IMR-90 (cell line): ENCODE measurements at regions not wholly inside any gene's neighbourhood (a gene's known extent, or its start where the extent isn't known, plus 50 kb on each side); places are given as distances from the start of the nearest gene placed in this dataset.

Experiments
- ATAC-seq: fragments of 200-7000 bp; cut with Tn5 transposase; 2 replicates; pipeline ENCODE4 v1.9.1; 2020; ENCODE audit warnings: low read depth, mild to moderate bottlenecking, moderate library complexity
- BruUV-seq: library from RNA; stranded (reverse); fragments of 400-500 nt; replicated peaks from 2 replicates; lab custom pipeline; 2021; lab: Mats Ljungman, UMichigan
- CTCF ChIA-PET: fragments of 300-600 bp; formaldehyde crosslinking; extraction: SDS; loops from one replicate; lab custom pipeline; 2021; ENCODE audit warnings: antibody characterized with exemption; lab: Yijun Ruan, JAX
- POLR2A ChIA-PET: fragments of 300-600 bp; sonication (Branson Sonifier 250); formaldehyde crosslinking; loops from one replicate; lab custom pipeline; 2022; ENCODE audit warnings: antibody characterized with exemption; ENCODE audit not compliant: unreplicated experiment; lab: Charles Lee
- DNase-seq: peaks from one replicate; pipeline ENCODE4 v3.0.0; 2013
- H2AFZ ChIP-seq: replicated peaks from 2 replicates; pipeline ENCODE3; 2013; ENCODE audit warnings: low read length, mild to moderate bottlenecking; ENCODE audit not compliant: poor library complexity
- H2AK5ac ChIP-seq: 2 replicates; pipeline ENCODE4 v1.6.1; 2013; ENCODE audit warnings: low read depth, low read length, inconsistent platforms
- H2AK9ac ChIP-seq: replicated peaks from 2 replicates; pipeline ENCODE3; 2013; ENCODE audit warnings: mild to moderate bottlenecking, low read depth, low read length, moderate library complexity; ENCODE audit not compliant: poor library complexity
- H2BK120ac ChIP-seq: 2 replicates; pipeline ENCODE4 v1.6.1; 2013; ENCODE audit warnings: low read depth, low read length, inconsistent platforms
- H2BK15ac ChIP-seq: 3 replicates; pipeline ENCODE4 v1.6.1; 2013; ENCODE audit warnings: low read depth, low read length, inconsistent platforms
- H2BK20ac ChIP-seq: 2 replicates; pipeline ENCODE4 v1.6.1; 2013; ENCODE audit warnings: low read depth, mild to moderate bottlenecking, inconsistent platforms, low read length, moderate library complexity
- H2BK5ac ChIP-seq: 2 replicates; pipeline ENCODE4 v1.6.1; 2013; ENCODE audit warnings: mild to moderate bottlenecking, low read depth, low read length, inconsistent platforms; ENCODE audit not compliant: poor library complexity, severe bottlenecking
- H3K14ac ChIP-seq: replicated peaks from 2 replicates; pipeline ENCODE4 v1.6.1; 2013; ENCODE audit warnings: low read depth, low read length, inconsistent platforms
- H3K18ac ChIP-seq: 2 replicates; pipeline ENCODE4 v1.6.1; 2013; ENCODE audit warnings: low read depth, low read length, control low read depth
- H3K23ac ChIP-seq: 2 replicates; pipeline ENCODE4 v1.6.1; 2013; ENCODE audit warnings: low read depth, low read length, inconsistent platforms
- H3K27ac ChIP-seq: 2 replicates; pipeline ENCODE4 v1.5.1; 2013; ENCODE audit warnings: mild to moderate bottlenecking, control low read depth, low read length; ENCODE audit not compliant: insufficient read depth
- H3K27me3 ChIP-seq: 2 replicates; pipeline ENCODE4 v1.6.1; 2013; ENCODE audit warnings: low read length; ENCODE audit not compliant: control insufficient read depth, insufficient read depth
- H3K36me3 ChIP-seq: 2 replicates; pipeline ENCODE4 v1.6.1; 2013; ENCODE audit warnings: low read length, mixed read lengths; ENCODE audit not compliant: control insufficient read depth, insufficient read depth
- H3K4ac ChIP-seq: 2 replicates; pipeline ENCODE4 v1.6.1; 2013; ENCODE audit warnings: low read depth, low read length, inconsistent platforms
- H3K4me1 ChIP-seq: 2 replicates; pipeline ENCODE4 v1.6.1; 2013; ENCODE audit warnings: low read length, mixed read lengths; ENCODE audit not compliant: control insufficient read depth, insufficient read depth
- H3K4me2 ChIP-seq: 2 replicates; pipeline ENCODE4 v1.6.1; 2013; ENCODE audit warnings: low read depth, mild to moderate bottlenecking, control low read depth, low read length, moderate library complexity
- H3K4me3 ChIP-seq: 2 replicates; pipeline ENCODE4 v1.5.1; 2013; ENCODE audit warnings: low read depth, mild to moderate bottlenecking, control low read depth, low read length, moderate library complexity; ENCODE audit not compliant: insufficient read depth
- H3K56ac ChIP-seq: 2 replicates; pipeline ENCODE4 v1.6.1; 2013; ENCODE audit warnings: low read length, inconsistent platforms; ENCODE audit not compliant: insufficient read depth; ENCODE audit errors: extremely low read depth
- H3K79me1 ChIP-seq, 2 experiments: 2 replicates each; pipeline ENCODE4 v1.6.1; 2013; ENCODE audit warnings: low read length in 2 of 2, inconsistent platforms in 1 of 2, low read depth in 1 of 2
- H3K9ac ChIP-seq: 2 replicates; pipeline ENCODE4 v1.6.1; 2013; ENCODE audit warnings: low read depth, low read length, control low read depth
- H3K9me1 ChIP-seq: 2 replicates; pipeline ENCODE4 v1.6.1; 2013; ENCODE audit warnings: low read length, inconsistent platforms; ENCODE audit not compliant: insufficient read depth
- H3K9me3 ChIP-seq: 2 replicates; pipeline ENCODE4 v1.6.1; 2013; ENCODE audit warnings: low read length; ENCODE audit not compliant: control insufficient read depth, insufficient read depth
- H4K20me1 ChIP-seq: 2 replicates; pipeline ENCODE4 v1.6.1; 2013; ENCODE audit warnings: low read length, inconsistent platforms; ENCODE audit not compliant: insufficient read depth
- H4K5ac ChIP-seq: 2 replicates; pipeline ENCODE4 v1.6.1; 2013; ENCODE audit warnings: mild to moderate bottlenecking, low read depth, low read length, control low read depth
- H4K8ac ChIP-seq, 2 experiments: 2 replicates each; pipeline ENCODE4 v1.6.1; 2013; ENCODE audit warnings: low read depth in 2 of 2, low read length in 2 of 2, control low read depth in 1 of 2, inconsistent platforms in 1 of 2
- H4K91ac ChIP-seq: 2 replicates; pipeline ENCODE4 v1.6.1; 2013; ENCODE audit warnings: low read depth, low read length, inconsistent platforms; ENCODE audit not compliant: insufficient read depth
- ELK1 ChIP-seq: fragments of 150-350 bp; IDR thresholded peaks from 2 replicates; pipeline ENCODE4 v1.6.1; 2016; ENCODE audit warnings: low read depth, mild to moderate bottlenecking, low read length, moderate library complexity, borderline replicate concordance
- MAFK ChIP-seq: IDR thresholded peaks from 2 replicates; pipeline ENCODE4 v1.6.1; 2012; ENCODE audit warnings: low read depth, low read length, improper control_type of control experiment
- MAZ ChIP-seq: IDR thresholded peaks from 2 replicates; pipeline ENCODE4 v1.6.1; 2012; ENCODE audit warnings: low read depth, mild to moderate bottlenecking, low read length, improper control_type of control experiment, moderate library complexity, borderline replicate concordance
- RCOR1 ChIP-seq: IDR thresholded peaks from 2 replicates; pipeline ENCODE4 v1.6.1; 2012; ENCODE audit warnings: mild to moderate bottlenecking, low read length, improper control_type of control experiment; ENCODE audit not compliant: insufficient replicate concordance
- RFX5 ChIP-seq: IDR thresholded peaks from 2 replicates; pipeline ENCODE4 v1.8.0; 2012; ENCODE audit warnings: low read depth, mild to moderate bottlenecking, low read length, moderate library complexity
- WGBS, 2 experiments: methylation state at CpG; one replicate each; pipeline versions ENCODE4 v1.1.5 to v1.1.7; 2013; ENCODE audit warnings: missing lambda C conversion rate in 2 of 2; ENCODE audit not compliant: insufficient read length in 1 of 2; ENCODE audit errors: extremely low coverage in 2 of 2; 5-methylcytosine and 5-hydroxymethylcytosine counted together
- dilution Hi-C: fragments of 300-500 bp; cut with HindIII; formaldehyde crosslinking; loops from one replicate; pipeline ENCODE4 v1.14.3; 2018; ENCODE audit warnings: low sequenced_read_pairs; ENCODE audit not compliant: unreplicated experiment
- in situ Hi-C: fragments of 300-500 bp; cut with MboI; formaldehyde crosslinking; loops from 3 replicates; pipeline ENCODE4 v1.14.3; 2019; ENCODE audit warnings: low sequenced_read_pairs, inconsistent platforms, mixed read lengths
- intact Hi-C: fragments of 100-400 bp; cut with micrococcal nuclease; formaldehyde crosslinking; loops from 2 replicates; pipeline ENCODE4 v1.10.0; 2022

- Histone ChIP-seq H4K8ac (no peak overlapping the region), H3K4me2 (no peak overlapping the region), H2AK9ac (no peak overlapping the region), H3K4ac (no peak overlapping the region), H3K23ac (no peak overlapping the region), H3K9me3 (no peaks in the 10 kb centered on the region), H3K4me1 (no peaks in the 10 kb centered on the region), H3K79me1 (no peaks in the 10 kb centered on the region), H2BK15ac (no peak overlapping the region), H2BK120ac (no peak overlapping the region), H3K27ac (no peak overlapping the region), H3K4me3 (no peak overlapping the region), H4K91ac (no peak overlapping the region), H3K9ac (no peak overlapping the region), H2AK5ac (no peak overlapping the region), H3K27me3 (no peaks in the 10 kb centered on the region), H2BK5ac (no peak overlapping the region), H3K56ac (no peak overlapping the region), H4K20me1 (no peaks in the 10 kb centered on the region), H3K14ac (no peak overlapping the region), H4K5ac (no peak overlapping the region), H3K36me3 (no peaks in the 10 kb centered on the region), H3K9me1 (no peaks in the 10 kb centered on the region; the same call in 1 of the 2 replicates), H3K18ac (no peak overlapping the region), H2AFZ (no peak overlapping the region), H2BK20ac (no peak overlapping the region)
- dilution Hi-C loops (no loop called here), in situ Hi-C loops (no loop called here), intact Hi-C loops (no loop called here)
- no TSS peak for BruUV-seq
- ATAC-seq (no peak), DNase-seq (no peak)
- WGBS, 2 experiments = 100% methylated on average over 2 of the region's 3 CpGs; no CpG with 5 or more reads in 1 of the 2 experiments
- ChIA-PET POLR2A (no interaction called here), CTCF (interaction anchor here (1.0 kb wide), 1 partner anchor 8 kb away, joined by 4 read pairs; no protein-coding TSS in a partner anchor)
- TF ChIP-seq RFX5 (no peak), MAFK (no peak), RCOR1 (no peak), ELK1 (no peak), MAZ (no peak)
Observed at GRCh38 chr21:35672313-35672712, 388.0 kb downstream of the SETD4 start.
